K562 (cell line): ENCODE measurements at regions not wholly inside any gene's neighbourhood (a gene's known extent, or its start where the extent isn't known, plus 50 kb on each side); places are given as distances from the start of the nearest gene placed in this dataset.
A peak's percentile ranks its signal among the peaks of the same experiment; 100 is the strongest.

ENCODE experiments used
- ATAC-seq: fragments of 200-7000 bp; cut with Tn5 transposase; 3 replicates; pipeline ENCODE4 v1.9.1; 2020; ENCODE audit warnings: moderate library complexity
- BruUV-seq: library from RNA; stranded (reverse); fragments of 400-500 nt; replicated peaks from 2 replicates; lab custom pipeline; 2021; lab: Mats Ljungman, UMichigan
- CTCF ChIA-PET: fragments of 300-600 bp; formaldehyde crosslinking; extraction: SDS; loops from one replicate; lab custom pipeline; 2021; ENCODE audit warnings: low intra/inter-chr PET ratio; lab: Yijun Ruan, JAX
- POLR2A ChIA-PET: fragments of 300-600, 350-650 bp; sonication (Branson Sonifier 250); formaldehyde crosslinking; extraction: SDS; loops from one replicate; lab custom pipeline; 2021; ENCODE audit warnings: antibody characterized with exemption, inconsistent platforms; lab: Yijun Ruan, JAX
- DNase-seq, 4 experiments: peaks; one replicate each; pipeline versions ENCODE4 v3.0.0 to v3.0.0-alpha.2; 2011 to 2018; ENCODE audit warnings: low spot score in 3 of 4, mixed read lengths in 3 of 4; ENCODE audit errors: extremely low read depth in 1 of 4
- FAIRE-seq: peaks from 2 replicates; lab custom pipeline; 2011; peaks lifted over from hg19 to GRCh38; lab: Jason Lieb, UNC
- H2AFZ ChIP-seq: 2 replicates; pipeline ENCODE4 v1.6.0; 2011; ENCODE audit warnings: low read depth, low read length, control low read depth, inconsistent platforms
- H3K27ac ChIP-seq: fragments of 200-600 bp; 3 replicates; pipeline ENCODE4 v1.8.0; 2011; ENCODE audit warnings: low read depth, mild to moderate bottlenecking, control low read depth, inconsistent platforms, low read length, moderate library complexity, mixed read lengths; ENCODE audit errors: extremely low read depth
- H3K27me3 ChIP-seq, 2 experiments: fragments of 300-600 bp in 1 of 2; 2 replicates in 1 of 2; 3 replicates in 1 of 2; pipeline versions ENCODE4 v1.6.0 to v1.8.0; 2011; ENCODE audit warnings: inconsistent platforms in 2 of 2, low read length in 2 of 2, mild to moderate bottlenecking in 1 of 2, mixed read lengths in 1 of 2, moderate library complexity in 1 of 2; ENCODE audit not compliant: control insufficient read depth in 2 of 2, insufficient read depth in 2 of 2
- H3K36me3 ChIP-seq: fragments of 300-600 bp; 3 replicates; pipeline ENCODE4 v1.8.0; 2011; ENCODE audit warnings: mild to moderate bottlenecking, low read length, inconsistent platforms; ENCODE audit not compliant: control insufficient read depth, insufficient read depth
- H3K4me1 ChIP-seq, 2 experiments: fragments of 200-600 bp in 1 of 2; replicated peaks in 1 of 2; 2 replicates in 1 of 2; 3 replicates in 1 of 2; pipeline versions ENCODE4 v1.5.1 to v1.8.0; 2011; ENCODE audit warnings: inconsistent platforms in 2 of 2, low read length in 2 of 2, mild to moderate bottlenecking in 1 of 2, mixed read lengths in 1 of 2, moderate library complexity in 1 of 2; ENCODE audit not compliant: control insufficient read depth in 2 of 2, insufficient read depth in 2 of 2
- H3K4me2 ChIP-seq: 2 replicates; pipeline ENCODE4 v1.6.1; 2011; ENCODE audit warnings: low read length, control low read depth, inconsistent platforms, mixed read lengths; ENCODE audit not compliant: insufficient read depth
- H3K4me3 ChIP-seq: fragments of 200-600 bp; sonication (generic), shearing (Covaris generic); 2 replicates; pipeline ENCODE4 v1.5.1; 2016; ENCODE audit warnings: control low read depth, inconsistent platforms
- H3K79me2 ChIP-seq: fragments of 200-600 bp; 3 replicates; pipeline ENCODE4 v1.8.0; 2011; ENCODE audit warnings: low read length, inconsistent platforms; ENCODE audit not compliant: control insufficient read depth, insufficient read depth
- H3K9ac ChIP-seq, 2 experiments: 2 replicates each; pipeline versions ENCODE4 v1.6.0 to v1.6.1; 2011; ENCODE audit warnings: low read depth in 2 of 2, low read length in 2 of 2, control low read depth in 1 of 2, inconsistent platforms in 1 of 2, mild to moderate bottlenecking in 1 of 2, mixed read lengths in 1 of 2; ENCODE audit not compliant: insufficient read depth in 1 of 2
- H3K9me1 ChIP-seq: one replicate; pipeline ENCODE4 v1.6.0; 2011; ENCODE audit warnings: inconsistent platforms, mild to moderate bottlenecking, low read length, moderate library complexity; ENCODE audit not compliant: control insufficient read depth, insufficient read depth
- H3K9me3 ChIP-seq: replicated peaks from 2 replicates; pipeline ENCODE4 v1.5.1; 2011; ENCODE audit warnings: low read depth, low read length, inconsistent platforms; ENCODE audit not compliant: control insufficient read depth, insufficient read depth
- H4K20me1 ChIP-seq: replicated peaks from 2 replicates; pipeline ENCODE4 v1.6.1; 2011; ENCODE audit warnings: low read length, inconsistent platforms, mixed read lengths; ENCODE audit not compliant: control insufficient read depth, insufficient read depth
- ATF1 ChIP-seq, 2 experiments: fragments of 450-650 bp in 1 of 2; IDR thresholded peaks; 2 replicates each; pipeline ENCODE4 v1.6.1; 2016; ENCODE audit warnings: missing compliant biosample characterization in 1 of 2, missing genetic modification characterization in 1 of 2
- MXI1 ChIP-seq: IDR thresholded peaks from 2 replicates; pipeline ENCODE4 v1.6.1; 2011; ENCODE audit warnings: low read depth, mild to moderate bottlenecking, improper control_type of control experiment, low read length
- RNF2 ChIP-seq: sonication (generic); IDR thresholded peaks from 2 replicates; pipeline ENCODE4 v1.6.1; 2016
- ZBTB7A ChIP-seq: IDR thresholded peaks from 2 replicates; pipeline ENCODE4 v1.6.1; 2011; ENCODE audit warnings: low read depth, mild to moderate bottlenecking, low read length, moderate library complexity, borderline replicate concordance; ENCODE audit not compliant: control insufficient read depth
- WGBS: fragments of 100-300 bp; shearing (Covaris generic); methylation state at CpG from one replicate; pipeline ENCODE4 v1.1.6; 2016; ENCODE audit warnings: low coverage, mixed read lengths; ENCODE audit not compliant: insufficient coverage; ENCODE audit errors: missing lambda C conversion rate; 5-methylcytosine and 5-hydroxymethylcytosine counted together
- in situ Hi-C: fragments of 300-500 bp; cut with MboI; formaldehyde crosslinking; loops from 4 replicates; pipeline ENCODE4 v1.15.0; 2018; ENCODE audit warnings: inconsistent platforms, mixed read lengths
- intact Hi-C: fragments of 100-400 bp; cut with micrococcal nuclease; formaldehyde crosslinking; loops from 2 replicates; pipeline ENCODE4 v1.14.2; 2022
- TF ChIP-seq, protein P1 (sequence below): sonication (generic); formaldehyde crosslinking; IDR thresholded peaks from 2 replicates; pipeline ENCODE4 v1.5.0; 2020; ENCODE audit warnings: missing genetic modification reagents
- TF ChIP-seq, protein P2 (sequence below): sonication (generic); formaldehyde crosslinking; IDR thresholded peaks from 2 replicates; pipeline ENCODE4 v1.8.1; 2023; ENCODE audit warnings: mild to moderate bottlenecking, missing genetic modification reagents, moderate library complexity

DNA sequence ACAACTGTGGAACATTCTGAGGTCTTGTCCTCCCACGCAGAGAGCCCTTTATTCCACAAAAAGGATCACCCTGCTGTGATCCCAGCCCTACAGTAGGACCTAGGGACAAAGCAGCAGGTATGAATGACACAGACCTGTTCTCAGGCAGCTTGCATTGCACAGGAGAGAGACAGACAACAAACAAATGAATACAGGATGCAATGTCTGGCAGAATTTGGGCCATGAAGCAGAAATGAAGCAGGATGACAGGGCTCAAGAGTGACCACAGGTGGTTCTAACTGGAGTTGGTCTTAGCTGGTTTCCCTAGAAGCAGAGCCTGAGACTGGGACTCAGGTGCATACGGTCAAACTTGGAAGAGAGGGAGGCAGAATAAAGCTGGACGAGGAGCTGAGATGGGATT lies 388.8 kb downstream of the CDK5RAP2 start:
- Histone ChIP-seq H2AFZ (no peak overlapping the region), H3K9me1 (no peaks in the 10 kb centered on the region), H3K4me1 (no peaks in the 10 kb centered on the region), H3K4me2 (no peak overlapping the region), H3K27ac (no peak overlapping the region), H3K9ac (no peak overlapping the region), H3K9me3 (no peaks in the 10 kb centered on the region), H3K36me3 (no peaks in the 10 kb centered on the region), H4K20me1 (no peaks in the 10 kb centered on the region), H3K4me3 (no peak overlapping the region), H3K27me3 (peaks cover 0 to 4% of the 10 kb centered on the region in 2 experiments; a peak in 2 of 5 replicates), H3K79me2 (no peaks in the 10 kb centered on the region)
- DNase-seq, result no peak
- ChIA-PET CTCF (no interaction called here), POLR2A (no interaction called here)
- in situ Hi-C loops, result no loop called here
- BruUV-seq, result no TSS peak
- ATAC-seq, result no peak
- intact Hi-C loops, result no loop called here
- TF ChIP-seq, protein P1, sequence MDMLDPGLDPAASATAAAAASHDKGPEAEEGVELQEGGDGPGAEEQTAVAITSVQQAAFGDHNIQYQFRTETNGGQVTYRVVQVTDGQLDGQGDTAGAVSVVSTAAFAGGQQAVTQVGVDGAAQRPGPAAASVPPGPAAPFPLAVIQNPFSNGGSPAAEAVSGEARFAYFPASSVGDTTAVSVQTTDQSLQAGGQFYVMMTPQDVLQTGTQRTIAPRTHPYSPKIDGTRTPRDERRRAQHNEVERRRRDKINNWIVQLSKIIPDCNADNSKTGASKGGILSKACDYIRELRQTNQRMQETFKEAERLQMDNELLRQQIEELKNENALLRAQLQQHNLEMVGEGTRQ (CRISPR knock-in tag), result no peak
- TF ChIP-seq MXI1 (no peak), ZBTB7A (no peak)
- 7% methylated on average over 3 of the region's 3 CpGs for WGBS
- FAIRE-seq, result no peak

DNA sequence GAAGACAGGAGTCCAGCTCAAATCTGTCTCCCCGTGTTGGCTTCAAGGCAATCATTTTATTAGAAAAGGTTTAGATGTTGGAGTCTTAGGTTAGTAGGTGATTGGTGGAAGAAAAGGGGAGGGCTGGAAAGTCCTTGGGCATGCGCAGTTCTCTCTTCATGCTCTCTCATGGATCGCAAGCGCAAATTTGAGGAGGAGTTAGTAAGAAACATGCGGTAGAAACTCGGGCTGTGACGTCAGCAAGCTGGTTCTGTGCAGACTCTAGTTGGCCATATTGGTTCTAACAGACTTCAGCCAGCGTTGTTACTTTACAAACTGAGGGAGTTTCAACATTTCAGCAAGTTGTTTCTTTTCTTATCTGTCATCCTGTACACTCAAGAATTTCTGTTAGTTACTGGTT lies 392.2 kb downstream of the CDK5RAP2 start:
- no peak overlapping the region for H3K9ac ChIP-seq
- ATAC-seq (peak; percentile 61), DNase-seq (peak; percentile 18 to 38 (median 25)), FAIRE-seq (no peak)
- no peak overlapping the region for H3K27ac ChIP-seq
- no peaks in the 10 kb centered on the region; a peak in 1 of 5 replicates for H3K27me3 ChIP-seq
- no peaks in the 10 kb centered on the region for H3K36me3 ChIP-seq
- no peak overlapping the region for H3K4me2 ChIP-seq
- H4K20me1 ChIP-seq, result no peaks in the 10 kb centered on the region
- no peaks in the 10 kb centered on the region for H3K79me2 ChIP-seq
- H3K4me3 ChIP-seq, result no peak overlapping the region
- intact Hi-C loops (no loop called here), in situ Hi-C loops (no loop called here)
- no peaks in the 10 kb centered on the region for H3K9me3 ChIP-seq
- 0 out of 2 replicates have a peak overlapping the region, but pooled peaks have one; percentile 52 for H2AFZ ChIP-seq
- H3K9me1 ChIP-seq, result no peaks in the 10 kb centered on the region
- no peaks in the 10 kb centered on the region for H3K4me1 ChIP-seq
- WGBS, result 2% methylated on average over 8 of the region's 8 CpGs
- no TSS peak for BruUV-seq
- POLR2A ChIA-PET, result no interaction called here
- CTCF ChIA-PET, result no interaction called here
- TF ChIP-seq RNF2, result no peak
- TF ChIP-seq, protein P2, sequence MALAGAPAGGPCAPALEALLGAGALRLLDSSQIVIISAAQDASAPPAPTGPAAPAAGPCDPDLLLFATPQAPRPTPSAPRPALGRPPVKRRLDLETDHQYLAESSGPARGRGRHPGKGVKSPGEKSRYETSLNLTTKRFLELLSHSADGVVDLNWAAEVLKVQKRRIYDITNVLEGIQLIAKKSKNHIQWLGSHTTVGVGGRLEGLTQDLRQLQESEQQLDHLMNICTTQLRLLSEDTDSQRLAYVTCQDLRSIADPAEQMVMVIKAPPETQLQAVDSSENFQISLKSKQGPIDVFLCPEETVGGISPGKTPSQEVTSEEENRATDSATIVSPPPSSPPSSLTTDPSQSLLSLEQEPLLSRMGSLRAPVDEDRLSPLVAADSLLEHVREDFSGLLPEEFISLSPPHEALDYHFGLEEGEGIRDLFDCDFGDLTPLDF (CRISPR knock-in tag), result no peak
- TF ChIP-seq ATF1 (CRISPR knock-in tag; IDR thresholded peaks at IDR 0.05), result no peak
- TF ChIP-seq ATF1 (tag; IDR thresholded peaks at IDR 0.05), result peak; percentile 69
